ENCODE measurements at regions not wholly inside any gene's neighbourhood (a gene's known extent, or its start where the extent isn't known, plus 50 kb on each side); places are given as distances from the start of the nearest gene placed in this dataset.

DNA sequence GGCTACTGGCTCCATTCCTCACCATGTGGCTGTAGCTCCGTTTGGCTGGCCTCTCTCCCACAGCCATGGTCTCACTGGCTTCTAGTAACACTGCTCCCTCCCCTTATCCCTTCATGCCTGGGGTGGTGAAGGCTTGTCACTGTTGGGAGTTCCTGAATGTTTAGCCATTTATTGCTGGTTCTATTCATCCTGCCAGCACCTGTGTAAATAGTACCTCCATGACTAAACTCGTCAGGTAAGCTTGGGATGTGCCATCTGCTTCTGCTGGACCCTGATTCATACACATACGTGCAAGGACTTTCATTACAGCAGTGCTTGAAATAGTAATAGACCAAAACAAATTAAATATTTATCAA, 61.6 kb downstream of the CCDC71L start:
- ATAC-seq: no peak
- BruUV-seq (replicated peaks): no TSS peak
- Histone ChIP-seq H3K27ac (ENCODE audit: extremely low read length, insufficient read depth, low read length) (no peak overlapping the region), H3K9ac (ENCODE audit: insufficient read depth, low read depth, low read length) (no peak overlapping the region), H3K9me3 (ENCODE audit: low read length) (no peaks in the 10 kb centered on the region), H3K36me3 (replicated peaks in 1 of 2; ENCODE audit: control insufficient read depth in 1 of 2, insufficient read depth in 2 of 2, low read length in 2 of 2) (no peaks in the 10 kb centered on the region), H3K4me1 (ENCODE audit: insufficient read depth, low read length) (no peaks in the 10 kb centered on the region), H4K20me1 (ENCODE audit: insufficient read depth, low read length) (no peaks in the 10 kb centered on the region), H3K4me3 (replicated peaks in 1 of 3; ENCODE audit: insufficient read depth in 1 of 3, low read depth in 2 of 3, low read length in 3 of 3) (no peak overlapping the region), H3K4me2 (ENCODE audit: low read depth, low read length) (no peak overlapping the region), H3K79me2 (ENCODE audit: insufficient read depth, low read length) (no peaks in the 10 kb centered on the region), H2AFZ (ENCODE audit: low read length) (no peak overlapping the region), H3K27me3 (ENCODE audit: control insufficient read depth in 1 of 2, insufficient read depth in 2 of 2, low read length in 2 of 2) (no peaks in the 10 kb centered on the region)
- in situ Hi-C loops (cut with HindIII; ENCODE audit: extremely low pct_ligation_motif_present, low pct_unique_long_range_greater_than_20kb) (no loop called here), intact Hi-C loops (cut with micrococcal nuclease; ENCODE audit: unreplicated experiment) (no loop called here)
- ChIA-PET CTCF (ENCODE audit: low intra/inter-chr PET ratio, low total read pairs) (no interaction called here), POLR2A (no interaction called here)
- DNase-seq (ENCODE audit: low spot score): no peak
- TF ChIP-seq TOPORS (CRISPR knock-in tag; IDR thresholded peaks at IDR 0.05) (no peak), ZNF749 (CRISPR knock-in tag; IDR thresholded peaks at IDR 0.05; ENCODE audit: borderline replicate concordance) (no peak), SIX1 (CRISPR knock-in tag; IDR thresholded peaks at IDR 0.05; ENCODE audit: borderline replicate concordance) (no peak), GLI4 (CRISPR knock-in tag; IDR thresholded peaks at IDR 0.05; ENCODE audit: borderline replicate concordance) (no peak)
- TF ChIP-seq, protein P1, sequence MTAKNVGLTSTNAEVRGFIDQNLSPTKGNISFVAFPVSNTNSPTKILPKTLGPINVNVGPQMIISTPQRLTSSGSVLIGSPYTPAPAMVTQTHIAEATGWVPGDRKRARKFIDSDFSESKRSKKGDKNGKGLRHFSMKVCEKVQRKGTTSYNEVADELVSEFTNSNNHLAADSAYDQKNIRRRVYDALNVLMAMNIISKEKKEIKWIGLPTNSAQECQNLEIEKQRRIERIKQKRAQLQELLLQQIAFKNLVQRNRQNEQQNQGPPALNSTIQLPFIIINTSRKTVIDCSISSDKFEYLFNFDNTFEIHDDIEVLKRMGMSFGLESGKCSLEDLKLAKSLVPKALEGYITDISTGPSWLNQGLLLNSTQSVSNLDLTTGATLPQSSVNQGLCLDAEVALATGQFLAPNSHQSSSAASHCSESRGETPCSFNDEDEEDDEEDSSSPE (CRISPR knock-in tag; IDR thresholded peaks at IDR 0.05): no peak
- TF ChIP-seq, protein P2, sequence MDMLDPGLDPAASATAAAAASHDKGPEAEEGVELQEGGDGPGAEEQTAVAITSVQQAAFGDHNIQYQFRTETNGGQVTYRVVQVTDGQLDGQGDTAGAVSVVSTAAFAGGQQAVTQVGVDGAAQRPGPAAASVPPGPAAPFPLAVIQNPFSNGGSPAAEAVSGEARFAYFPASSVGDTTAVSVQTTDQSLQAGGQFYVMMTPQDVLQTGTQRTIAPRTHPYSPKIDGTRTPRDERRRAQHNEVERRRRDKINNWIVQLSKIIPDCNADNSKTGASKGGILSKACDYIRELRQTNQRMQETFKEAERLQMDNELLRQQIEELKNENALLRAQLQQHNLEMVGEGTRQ (IDR thresholded peaks at IDR 0.05; ENCODE audit: low read depth, low read length): no peak
- TF ChIP-seq, protein P2 (CRISPR knock-in tag; IDR thresholded peaks at IDR 0.05; ENCODE audit: borderline replicate concordance): no peak
- TF ChIP-seq, protein P3, sequence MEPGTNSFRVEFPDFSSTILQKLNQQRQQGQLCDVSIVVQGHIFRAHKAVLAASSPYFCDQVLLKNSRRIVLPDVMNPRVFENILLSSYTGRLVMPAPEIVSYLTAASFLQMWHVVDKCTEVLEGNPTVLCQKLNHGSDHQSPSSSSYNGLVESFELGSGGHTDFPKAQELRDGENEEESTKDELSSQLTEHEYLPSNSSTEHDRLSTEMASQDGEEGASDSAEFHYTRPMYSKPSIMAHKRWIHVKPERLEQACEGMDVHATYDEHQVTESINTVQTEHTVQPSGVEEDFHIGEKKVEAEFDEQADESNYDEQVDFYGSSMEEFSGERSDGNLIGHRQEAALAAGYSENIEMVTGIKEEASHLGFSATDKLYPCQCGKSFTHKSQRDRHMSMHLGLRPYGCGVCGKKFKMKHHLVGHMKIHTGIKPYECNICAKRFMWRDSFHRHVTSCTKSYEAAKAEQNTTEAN (CRISPR knock-in tag; conservative IDR thresholded peaks at IDR 0.05): no peak
- WGBS (ENCODE audit: low lambda C conversion rate): 0% methylated on average over 3 of the region's 3 CpGs
- FAIRE-seq: no peak

All from HepG2 (cell line).